Activated naive CD4-positive, alpha-beta T cell treated with anti-CD3 and anti-CD28 coated beads for 36 hours (primary cell): ENCODE measurements at regions not wholly inside any gene's neighbourhood (a gene's known extent, or its start where the extent isn't known, plus 50 kb on each side); places are given as distances from the start of the nearest gene placed in this dataset.

Experiments
- CTCF ChIA-PET: fragments of 350-600 bp; sonication (Branson Sonifier 250); formaldehyde crosslinking; loops from one replicate; lab custom pipeline; 2021; ENCODE audit warnings: antibody characterized with exemption; lab: Charles Lee
- DNase-seq: peaks from one replicate; pipeline ENCODE4 v3.0.0-alpha.2; 2020
- H3K27ac Mint-ChIP-seq: one replicate; pipeline ENCODE4 v1.8.0; 2021; ENCODE audit warnings: mild to moderate bottlenecking, mixed read lengths
- H3K27me3 Mint-ChIP-seq: one replicate; pipeline ENCODE4 v1.8.0; 2021; ENCODE audit warnings: low read depth, mixed read lengths
- H3K36me3 Mint-ChIP-seq: one replicate; pipeline ENCODE4 v1.8.0; 2021; ENCODE audit warnings: low read depth, mixed read lengths
- H3K4me1 Mint-ChIP-seq: one replicate; pipeline ENCODE4 v1.8.0; 2021; ENCODE audit warnings: low read depth, mixed read lengths
- H3K4me3 Mint-ChIP-seq: one replicate; pipeline ENCODE4 v1.8.0; 2021; ENCODE audit warnings: mild to moderate bottlenecking, moderate library complexity, mixed read lengths
- H3K9me3 Mint-ChIP-seq: one replicate; pipeline ENCODE4 v1.8.0; 2021; ENCODE audit warnings: mixed read lengths
- intact Hi-C: fragments of 100-400 bp; cut with micrococcal nuclease; formaldehyde crosslinking; loops from one replicate; pipeline ENCODE4 v1.15.1; 2023

GRCh38 chr21:36545776-36546511 is 66.0 kb upstream of the CLDN14 start:
- Mint-ChIP-seq H3K4me3 (no peak overlapping the region), H3K36me3 (no peaks in the 10 kb centered on the region), H3K4me1 (no peaks in the 10 kb centered on the region), H3K27ac (no peak overlapping the region), H3K27me3 (peaks cover 12% of the 10 kb centered on the region), H3K9me3 (no peaks in the 10 kb centered on the region)
- DNase-seq, result no peak
- intact Hi-C loops, result no loop called here
- CTCF ChIA-PET, result no interaction called here

DNA sequence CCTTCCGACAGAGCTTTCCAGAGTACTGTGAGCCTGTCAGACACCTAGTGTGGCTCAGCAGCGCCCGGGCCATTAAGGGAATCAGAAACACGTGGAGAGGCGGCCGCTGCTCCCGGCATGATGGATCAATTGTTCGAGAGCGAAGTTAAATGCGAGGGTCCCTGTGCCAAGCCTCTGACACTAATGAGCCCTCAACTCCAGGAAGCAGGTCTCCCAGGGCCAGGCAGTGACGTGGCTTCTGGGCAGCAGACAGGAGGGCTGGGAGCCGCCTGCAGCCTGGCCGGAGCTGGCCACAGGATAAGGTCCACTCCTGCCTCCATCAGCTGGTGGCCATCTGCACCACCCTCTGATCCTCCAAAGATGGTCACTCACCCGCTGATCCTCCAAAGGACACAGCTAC is 67.5 kb upstream of the CLDN14 start:
- Mint-ChIP-seq H3K27ac (no peak overlapping the region), H3K4me1 (no peaks in the 10 kb centered on the region), H3K36me3 (no peaks in the 10 kb centered on the region), H3K27me3 (peaks cover 6% of the 10 kb centered on the region), H3K9me3 (no peaks in the 10 kb centered on the region), H3K4me3 (no peak overlapping the region)
- intact Hi-C loops, result no loop called here
- no peak for DNase-seq
- CTCF ChIA-PET, result interaction anchor here (1.1 kb wide), 1 partner anchor 84 kb away, joined by 4 read pairs; no protein-coding TSS in a partner anchor

GRCh38 chr21:36548866-36549265 is 68.9 kb upstream of the CLDN14 start:
- CTCF ChIA-PET, result interaction anchor here (1.1 kb wide), 1 partner anchor 82 kb away, joined by 4 read pairs; no protein-coding TSS in a partner anchor
- no peak overlapping the region for H3K27ac Mint-ChIP-seq
- no peaks in the 10 kb centered on the region for H3K27me3 Mint-ChIP-seq
- DNase-seq, result no peak
- H3K36me3 Mint-ChIP-seq, result no peaks in the 10 kb centered on the region
- intact Hi-C loops, result no loop called here
- no peak overlapping the region for H3K4me3 Mint-ChIP-seq
- H3K4me1 Mint-ChIP-seq, result no peaks in the 10 kb centered on the region
- H3K9me3 Mint-ChIP-seq, result no peaks in the 10 kb centered on the region

- Mint-ChIP-seq H3K36me3 (no peaks in the 10 kb centered on the region), H3K27ac (no peak overlapping the region), H3K4me3 (no peak overlapping the region), H3K4me1 (no peaks in the 10 kb centered on the region), H3K9me3 (no peaks in the 10 kb centered on the region), H3K27me3 (no peaks in the 10 kb centered on the region)
- intact Hi-C loops, result no loop called here
- no peak for DNase-seq
- CTCF ChIA-PET, result no interaction called here
These were observed 69.5 kb upstream of the CLDN14 start for GRCh38 chr21:36549470-36549869.

DNA sequence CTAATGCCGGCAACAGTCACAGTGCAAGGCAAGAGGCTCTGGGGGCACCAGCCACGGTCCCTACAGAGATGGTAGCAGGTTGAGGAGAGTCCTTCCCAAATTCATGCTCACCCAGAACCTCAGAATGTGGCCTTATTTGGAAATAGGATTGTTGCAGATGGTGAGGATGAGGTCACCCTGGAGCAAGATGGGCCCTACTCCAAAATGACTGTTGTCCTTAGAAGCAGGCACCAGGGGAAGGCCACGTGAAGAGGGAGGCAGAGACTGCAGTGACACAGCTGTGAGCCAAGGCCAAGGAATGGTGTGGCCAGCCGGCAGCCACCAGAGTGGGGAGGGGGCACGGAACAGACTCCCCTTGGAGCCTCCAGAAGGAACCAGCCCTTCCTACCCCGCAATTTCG is 70.8 kb upstream of the CLDN14 start:
- Mint-ChIP-seq H3K36me3 (no peaks in the 10 kb centered on the region), H3K9me3 (no peaks in the 10 kb centered on the region), H3K4me1 (no peaks in the 10 kb centered on the region), H3K27me3 (no peaks in the 10 kb centered on the region), H3K4me3 (no peak overlapping the region), H3K27ac (no peak overlapping the region)
- intact Hi-C loops, result no loop called here
- CTCF ChIA-PET, result no interaction called here
- DNase-seq, result no peak

DNA sequence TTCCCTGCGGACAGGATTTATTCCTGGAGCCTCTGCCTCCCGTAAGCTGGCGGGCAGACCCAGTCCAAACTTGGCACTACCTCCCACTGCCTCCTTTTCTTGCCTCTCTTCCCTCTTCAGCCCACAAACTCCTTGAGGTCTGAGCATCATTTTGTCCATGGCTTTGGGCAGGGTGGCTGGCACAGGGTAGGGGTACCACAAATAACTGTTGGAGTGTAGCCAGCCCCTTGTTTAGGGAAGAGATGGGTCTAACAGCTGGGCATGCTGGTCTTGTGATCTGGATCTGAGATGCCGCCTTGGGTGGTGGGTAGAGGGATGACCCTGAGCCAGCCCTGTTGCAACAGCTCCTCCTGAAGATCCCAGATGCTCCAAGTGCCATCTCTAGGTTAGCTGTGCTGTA is 71.4 kb upstream of the CLDN14 start:
- no peak overlapping the region for H3K27ac Mint-ChIP-seq
- CTCF ChIA-PET, result no interaction called here
- no peaks in the 10 kb centered on the region for H3K27me3 Mint-ChIP-seq
- no peak for DNase-seq
- no peak overlapping the region for H3K4me3 Mint-ChIP-seq
- intact Hi-C loops, result no loop called here
- H3K9me3 Mint-ChIP-seq, result no peaks in the 10 kb centered on the region
- no peaks in the 10 kb centered on the region for H3K4me1 Mint-ChIP-seq
- H3K36me3 Mint-ChIP-seq, result no peaks in the 10 kb centered on the region

DNA sequence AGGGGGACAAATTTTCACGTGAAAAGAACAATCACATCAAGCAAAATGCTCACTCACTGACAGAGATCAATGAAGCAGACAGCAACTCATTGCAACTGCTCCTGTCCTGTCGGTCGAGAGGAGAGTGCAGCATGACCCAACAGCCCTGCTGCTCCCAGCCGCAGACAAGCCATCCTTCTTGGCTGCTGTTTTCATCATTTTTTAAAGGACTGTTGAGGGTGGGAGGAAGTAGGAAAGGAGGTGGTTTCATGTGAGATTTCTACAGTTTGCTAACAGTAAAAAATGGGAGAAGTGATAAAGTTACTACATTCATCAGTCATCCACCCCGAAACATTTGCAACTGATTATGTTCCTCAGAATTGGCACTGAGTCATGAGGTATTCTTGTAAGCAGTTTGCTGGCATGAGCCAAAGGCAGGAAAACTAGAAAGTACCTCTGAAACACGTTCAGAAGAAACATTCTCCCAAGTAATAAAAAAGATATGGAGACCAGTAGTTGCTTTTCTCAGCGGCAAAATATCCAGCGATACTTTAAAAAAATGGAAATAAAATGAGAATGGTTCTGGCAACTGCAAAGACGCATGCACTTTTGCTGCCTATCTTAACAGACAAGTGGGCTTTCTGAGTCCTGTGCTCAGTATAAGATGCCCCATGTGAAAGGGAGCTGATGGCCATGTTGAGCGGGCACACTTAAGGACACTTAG is 72.0 kb upstream of the CLDN14 start:
- intact Hi-C loops, result no loop called here
- H3K4me1 Mint-ChIP-seq, result no peaks in the 10 kb centered on the region
- no peak overlapping the region for H3K27ac Mint-ChIP-seq
- no peak overlapping the region for H3K4me3 Mint-ChIP-seq
- CTCF ChIA-PET, result no interaction called here
- H3K36me3 Mint-ChIP-seq, result no peaks in the 10 kb centered on the region
- no peak for DNase-seq
- H3K9me3 Mint-ChIP-seq, result no peaks in the 10 kb centered on the region
- no peaks in the 10 kb centered on the region for H3K27me3 Mint-ChIP-seq

GRCh38 chr21:36552434-36552785 is 72.5 kb upstream of the CLDN14 start:
- no peaks in the 10 kb centered on the region for H3K9me3 Mint-ChIP-seq
- intact Hi-C loops, result no loop called here
- peaks cover under 1% of the 10 kb centered on the region for H3K27me3 Mint-ChIP-seq
- H3K4me3 Mint-ChIP-seq, result no peak overlapping the region
- H3K4me1 Mint-ChIP-seq, result no peaks in the 10 kb centered on the region
- CTCF ChIA-PET, result no interaction called here
- H3K27ac Mint-ChIP-seq, result no peak overlapping the region
- no peaks in the 10 kb centered on the region for H3K36me3 Mint-ChIP-seq
- DNase-seq, result no peak

DNA sequence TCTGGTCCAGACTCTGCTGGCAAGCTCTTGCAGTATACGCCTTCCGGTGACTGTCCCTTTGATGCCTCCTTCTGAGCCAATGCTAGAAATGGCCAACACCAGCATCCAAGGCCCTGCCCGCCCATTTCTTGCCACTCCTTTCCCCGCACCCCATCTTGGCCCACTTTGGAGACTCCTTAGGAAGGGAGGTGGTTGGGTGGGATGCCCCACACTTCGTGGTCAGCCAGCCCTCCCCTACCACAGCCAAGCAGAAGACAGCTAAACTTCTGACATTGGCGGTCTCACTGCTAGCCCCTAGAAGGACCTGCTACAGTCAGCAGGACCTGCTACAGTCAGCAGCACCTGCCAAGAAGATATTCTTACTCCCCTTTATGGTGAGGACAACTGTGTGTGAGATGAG is 73.5 kb upstream of the CLDN14 start:
- intact Hi-C loops, result no loop called here
- Mint-ChIP-seq H3K36me3 (no peaks in the 10 kb centered on the region), H3K27ac (no peak overlapping the region), H3K9me3 (no peaks in the 10 kb centered on the region), H3K27me3 (peaks cover 3% of the 10 kb centered on the region), H3K4me3 (no peak overlapping the region), H3K4me1 (no peaks in the 10 kb centered on the region)
- CTCF ChIA-PET, result no interaction called here
- no peak for DNase-seq

DNA sequence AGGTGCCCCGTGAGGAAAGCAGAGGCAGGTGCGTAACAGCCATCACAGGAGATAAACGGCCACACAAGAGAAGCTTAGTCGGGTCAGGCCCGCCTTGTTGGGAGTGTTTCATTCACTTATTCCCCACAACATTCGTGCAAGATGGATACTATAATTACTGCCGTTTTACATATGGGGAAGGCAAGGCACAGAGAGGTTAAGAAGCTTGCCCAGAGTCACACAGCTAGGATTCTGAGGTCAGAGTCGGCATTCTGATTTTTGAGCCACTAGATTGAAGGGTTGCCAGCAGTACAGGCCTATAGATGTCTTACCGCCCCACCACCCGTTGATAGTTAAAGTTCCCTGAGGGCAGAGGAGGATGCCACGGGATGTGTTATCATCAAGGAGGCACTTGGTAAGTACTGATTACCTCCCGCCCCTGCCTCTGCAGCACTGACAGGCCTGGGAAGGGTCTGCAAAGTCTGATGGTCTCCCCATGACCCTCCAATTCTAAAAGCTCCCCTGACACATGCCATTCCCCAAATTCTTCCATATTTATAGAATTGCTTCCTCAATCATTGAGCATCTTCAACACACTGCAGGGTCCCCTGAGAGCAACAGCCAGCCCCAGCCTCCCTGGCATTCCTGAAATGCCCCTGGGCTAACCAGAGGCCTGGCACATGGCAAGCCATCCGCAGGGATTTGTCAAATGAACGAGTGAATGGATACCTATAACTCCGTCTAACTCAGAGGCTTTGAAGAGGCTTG is 74.7 kb upstream of the CLDN14 start:
- intact Hi-C loops, result no loop called here
- Mint-ChIP-seq H3K27ac (no peak overlapping the region), H3K9me3 (no peaks in the 10 kb centered on the region), H3K4me1 (no peaks in the 10 kb centered on the region), H3K36me3 (no peaks in the 10 kb centered on the region), H3K27me3 (peaks cover 3% of the 10 kb centered on the region), H3K4me3 (no peak overlapping the region)
- DNase-seq, result no peak
- CTCF ChIA-PET, result no interaction called here

DNA sequence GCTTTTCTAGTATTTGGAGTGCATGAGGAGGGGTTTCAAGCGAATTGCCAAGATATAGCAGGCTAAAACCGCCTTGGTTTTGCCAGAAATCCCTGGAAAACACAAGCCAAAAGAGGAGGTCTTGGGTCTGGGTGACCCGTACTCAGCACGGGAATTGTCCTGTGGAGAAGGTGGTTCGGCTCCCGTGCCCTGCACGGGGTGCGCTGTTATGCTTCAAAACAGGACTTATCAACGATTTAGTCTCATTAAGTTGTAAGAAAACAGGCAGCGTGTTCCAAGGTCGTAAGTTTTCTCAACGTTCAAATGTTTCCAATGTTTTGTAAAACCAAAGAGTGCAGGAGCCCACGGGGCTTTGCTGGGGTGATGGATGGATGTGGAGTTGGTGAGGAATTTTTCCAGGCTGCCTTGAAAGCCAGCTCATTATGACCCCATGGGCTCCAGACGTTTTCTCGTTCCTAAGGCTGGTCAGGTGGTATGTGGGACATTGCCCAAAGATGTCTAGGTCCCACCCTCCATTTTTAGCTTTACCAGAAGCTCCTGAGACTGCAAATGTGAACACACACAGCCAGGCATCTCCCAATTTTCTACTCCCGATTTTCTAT is 75.4 kb upstream of the CLDN14 start:
- CTCF ChIA-PET, result no interaction called here

GRCh38 chr21:36557316-36557715 is 77.4 kb upstream of the CLDN14 start:
- Mint-ChIP-seq H3K4me3 (no peak overlapping the region), H3K4me1 (no peaks in the 10 kb centered on the region), H3K27me3 (peaks cover 5% of the 10 kb centered on the region), H3K36me3 (no peaks in the 10 kb centered on the region), H3K9me3 (no peaks in the 10 kb centered on the region), H3K27ac (no peak overlapping the region)
- intact Hi-C loops, result no loop called here
- DNase-seq, result no peak
- CTCF ChIA-PET, result no interaction called here

More for the DNA sequence above, 75.4 kb upstream of the CLDN14 start:
- no peak for DNase-seq
- Mint-ChIP-seq H3K4me1 (no peaks in the 10 kb centered on the region), H3K9me3 (no peaks in the 10 kb centered on the region), H3K27ac (no peak overlapping the region), H3K36me3 (no peaks in the 10 kb centered on the region), H3K4me3 (no peak overlapping the region), H3K27me3 (peaks cover 3% of the 10 kb centered on the region)
- intact Hi-C loops, result no loop called here
